ENCODE measurements at regions not wholly inside any gene's neighbourhood (a gene's known extent, or its start where the extent isn't known, plus 50 kb on each side); places are given as distances from the start of the nearest gene placed in this dataset.

GRCh38 chr12:107200394-107200793 lies 107.0 kb upstream of the CRY1 start:
- TF ChIP-seq CTCF (IDR thresholded peaks at IDR 0.05; ENCODE audit: insufficient read depth, low read length) (no peak), POLR2AphosphoS5 (IDR thresholded peaks at IDR 0.05; ENCODE audit: low read depth) (no peak)

All from HL-60 (cell line).